HCT116 (cell line): ENCODE measurements at regions not wholly inside any gene's neighbourhood (a gene's known extent, or its start where the extent isn't known, plus 50 kb on each side); places are given as distances from the start of the nearest gene placed in this dataset.

Experiments used
- ATAC-seq: fragments of 200-7000 bp; cut with Tn5 transposase; 2 replicates; pipeline ENCODE4 v1.9.1; 2020; ENCODE audit warnings: mild to moderate bottlenecking, moderate library complexity
- BruUV-seq: library from RNA; stranded (reverse); fragments of 400-500 nt; replicated peaks from 2 replicates; lab custom pipeline; 2021; lab: Mats Ljungman, UMichigan
- CTCF ChIA-PET: fragments of 300-600 bp; sonication (Branson Sonifier 250); formaldehyde crosslinking; loops from one replicate; lab custom pipeline; 2021; ENCODE audit warnings: antibody characterized with exemption; lab: Charles Lee
- POLR2A ChIA-PET: fragments of 300-600, 350-600 bp; sonication (Branson Sonifier 250); formaldehyde crosslinking; loops from one replicate; lab custom pipeline; 2021; ENCODE audit warnings: antibody characterized with exemption; lab: Charles Lee
- RAD21 ChIA-PET, 2 experiments: fragments of 300-600 bp; sonication (Branson Sonifier 250); formaldehyde crosslinking; loops; one replicate each; lab custom pipeline; 2023; ENCODE audit warnings: low total read pairs in 2 of 2; ENCODE audit not compliant: uncharacterized antibody in 2 of 2, unreplicated experiment in 2 of 2, low non-redundant PET in 1 of 2; lab: Charles Lee
- DNase-seq: peaks from one replicate; pipeline ENCODE4 v3.0.0-alpha.2; 2010; ENCODE audit warnings: low read depth, low spot score
- H2AFZ ChIP-seq: fragments of 200-600 bp; shearing (Covaris generic), sonication (generic); 2 replicates; pipeline ENCODE4 v1.6.1; 2017; ENCODE audit warnings: low read depth, mixed run types, mixed read lengths, antibody characterized with exemption, low read length; ENCODE audit not compliant: poor library complexity, severe bottlenecking
- H3K27ac ChIP-seq: 2 replicates; pipeline ENCODE4 v1.5.1; 2012; ENCODE audit warnings: low read depth, low read length
- H3K27me3 ChIP-seq: fragments of 200-600 bp; sonication (generic); 2 replicates; pipeline ENCODE4 v1.6.1; 2016; ENCODE audit warnings: mixed run types, low read length, mixed read lengths; ENCODE audit not compliant: insufficient read depth
- H3K36me3 ChIP-seq, 2 experiments: fragments of 200-500 bp in 1 of 2; fragments of 200-600 bp in 1 of 2; sonication (Bioruptor generic) in 1 of 2; sonication (generic) in 1 of 2; 2 replicates each; pipeline versions ENCODE4 v1.5.1 to v1.6.1; 2014 to 2016; ENCODE audit warnings: low read length in 2 of 2, inconsistent platforms in 1 of 2, mixed read lengths in 1 of 2, mixed run types in 1 of 2; ENCODE audit not compliant: insufficient read depth in 2 of 2, control insufficient read depth in 1 of 2
- H3K4me1 ChIP-seq, 2 experiments: fragments of 200-600 bp in 1 of 2; sonication (generic) in 1 of 2; 2 replicates each; pipeline versions ENCODE4 v1.5.1 to v1.6.1; 2012 to 2017; ENCODE audit warnings: low read length in 2 of 2, inconsistent platforms in 1 of 2, mild to moderate bottlenecking in 1 of 2, mixed read lengths in 1 of 2, mixed run types in 1 of 2, moderate library complexity in 1 of 2; ENCODE audit not compliant: insufficient read depth in 2 of 2, control insufficient read depth in 1 of 2
- H3K4me2 ChIP-seq: fragments of 200-600 bp; sonication (generic); 2 replicates; pipeline ENCODE4 v1.6.1; 2017; ENCODE audit warnings: mixed run types, low read length, mixed read lengths
- H3K4me3 ChIP-seq, 2 experiments: fragments of 200-600 bp in 1 of 2; sonication (generic) in 1 of 2; replicated peaks in 1 of 2; 2 replicates each; pipeline ENCODE4 v1.5.1; 2011 to 2016; ENCODE audit warnings: low read length in 2 of 2, control low read depth in 1 of 2, low read depth in 1 of 2, mild to moderate bottlenecking in 1 of 2, mixed read lengths in 1 of 2, mixed run types in 1 of 2
- H3K79me2 ChIP-seq: fragments of 200-600 bp; sonication (generic); 2 replicates; pipeline ENCODE4 v1.6.1; 2017; ENCODE audit warnings: mild to moderate bottlenecking, mixed run types, low read length, moderate library complexity, mixed read lengths; ENCODE audit not compliant: insufficient read depth
- H3K9ac ChIP-seq: fragments of 200-600 bp; sonication (generic); 2 replicates; pipeline ENCODE4 v1.6.1; 2016; ENCODE audit warnings: low read length, mixed read lengths
- H3K9me2 ChIP-seq: fragments of 200-600 bp; sonication (generic), shearing (Covaris generic); 2 replicates; pipeline ENCODE4 v1.6.1; 2017; ENCODE audit warnings: mixed run types, mild to moderate bottlenecking, moderate library complexity; ENCODE audit not compliant: insufficient read depth
- H3K9me3 ChIP-seq, 2 experiments: fragments of 200-500 bp in 1 of 2; fragments of 200-600 bp in 1 of 2; sonication (Bioruptor generic) in 1 of 2; sonication (generic) in 1 of 2; 2 replicates each; pipeline ENCODE4 v1.6.1; 2014 to 2017; ENCODE audit warnings: low read length in 2 of 2, mixed read lengths in 2 of 2, inconsistent platforms in 1 of 2, low read depth in 1 of 2, mild to moderate bottlenecking in 1 of 2, mixed run types in 1 of 2, moderate library complexity in 1 of 2; ENCODE audit not compliant: control insufficient read depth in 1 of 2, insufficient read depth in 1 of 2
- H4K20me1 ChIP-seq: fragments of 200-600 bp; sonication (generic), shearing (Covaris generic); 2 replicates; pipeline ENCODE4 v1.6.1; 2017; ENCODE audit warnings: mixed run types, mild to moderate bottlenecking, moderate library complexity; ENCODE audit not compliant: insufficient read depth
- CBX3 ChIP-seq: IDR thresholded peaks from 2 replicates; pipeline ENCODE4 v1.6.1; 2012; ENCODE audit warnings: low read depth
- CEBPB ChIP-seq: IDR thresholded peaks from 2 replicates; pipeline ENCODE4 v1.6.1; 2012; ENCODE audit warnings: low read depth
- EGR1 ChIP-seq: IDR thresholded peaks from 2 replicates; pipeline ENCODE4 v1.6.1; 2012; ENCODE audit warnings: low read depth
- ELF1 ChIP-seq: IDR thresholded peaks from 2 replicates; pipeline ENCODE4 v1.6.1; 2012; ENCODE audit warnings: low read depth, borderline replicate concordance
- EZH2 ChIP-seq: fragments of 200-600 bp; sonication (generic); IDR thresholded peaks from 2 replicates; pipeline ENCODE4 v1.6.1; 2017; ENCODE audit warnings: antibody characterized with exemption, mixed run types
- EZH2phosphoT487 ChIP-seq: fragments of 200-600 bp; IDR thresholded peaks from 2 replicates; pipeline ENCODE4 v1.6.1; 2018; ENCODE audit warnings: antibody characterized with exemption, borderline replicate concordance
- FOSL1 ChIP-seq: IDR thresholded peaks from 2 replicates; pipeline ENCODE4 v1.6.1; 2012; ENCODE audit warnings: low read depth
- JUND ChIP-seq: IDR thresholded peaks from 2 replicates; pipeline ENCODE4 v1.6.1; 2012
- MAX ChIP-seq: IDR thresholded peaks from 2 replicates; pipeline ENCODE4 v1.6.1; 2012
- POLR2A ChIP-seq: IDR thresholded peaks from 2 replicates; pipeline ENCODE4 v1.7.0; 2011; ENCODE audit warnings: borderline replicate concordance; ENCODE audit not compliant: insufficient read depth, insufficient read length; ENCODE audit errors: extremely low read depth
- POLR2AphosphoS5 ChIP-seq: IDR thresholded peaks from 2 replicates; pipeline ENCODE4 v1.6.1; 2011; ENCODE audit warnings: mild to moderate bottlenecking, low read depth, low read length, moderate library complexity
- RAD21 ChIP-seq: IDR thresholded peaks from 2 replicates; pipeline ENCODE4 v1.6.1; 2012; ENCODE audit warnings: low read depth, mild to moderate bottlenecking
- SIN3A ChIP-seq: IDR thresholded peaks from 2 replicates; pipeline ENCODE4 v1.6.1; 2012; ENCODE audit warnings: low read depth
- SP1 ChIP-seq: IDR thresholded peaks from 2 replicates; pipeline ENCODE4 v1.6.1; 2012; ENCODE audit warnings: low read depth
- SRF ChIP-seq: IDR thresholded peaks from 2 replicates; pipeline ENCODE4 v1.6.1; 2012; ENCODE audit warnings: low read depth
- TCF7L2 ChIP-seq: IDR thresholded peaks from 2 replicates; pipeline ENCODE4 v1.7.0; 2011; ENCODE audit warnings: borderline replicate concordance, inconsistent platforms; ENCODE audit not compliant: insufficient read depth, insufficient read length; ENCODE audit errors: extremely low read depth
- ZBTB33 ChIP-seq: IDR thresholded peaks from 2 replicates; pipeline ENCODE4 v1.6.1; 2011; ENCODE audit warnings: mild to moderate bottlenecking, low read length, moderate library complexity; ENCODE audit not compliant: insufficient replicate concordance; ENCODE audit errors: extremely low read depth
- ZFX ChIP-seq: fragments of 450-650 bp; IDR thresholded peaks from 2 replicates; pipeline ENCODE4 v1.6.1; 2017
- ZNF274 ChIP-seq: fragments of 200-500 bp; sonication (Bioruptor generic); IDR thresholded peaks from 2 replicates; pipeline ENCODE4 v1.6.1; 2014; ENCODE audit warnings: mild to moderate bottlenecking, low read depth, low read length, inconsistent platforms
- intact Hi-C: fragments of 100-400 bp; cut with micrococcal nuclease; formaldehyde crosslinking; loops from 2 replicates; pipeline ENCODE4 v1.10.0; 2022
- TF ChIP-seq, protein P1 (sequence below): IDR thresholded peaks from 2 replicates; pipeline ENCODE4 v1.6.1; 2012

GRCh38 chr10:131398166-131398565, 86.6 kb upstream of the TCERG1L start:
- CTCF ChIA-PET: no interaction called here
- BruUV-seq: no TSS peak
- no peak for TF ChIP-seq CEBPB
- no peak for TF ChIP-seq JUND
- TF ChIP-seq, protein P1, sequence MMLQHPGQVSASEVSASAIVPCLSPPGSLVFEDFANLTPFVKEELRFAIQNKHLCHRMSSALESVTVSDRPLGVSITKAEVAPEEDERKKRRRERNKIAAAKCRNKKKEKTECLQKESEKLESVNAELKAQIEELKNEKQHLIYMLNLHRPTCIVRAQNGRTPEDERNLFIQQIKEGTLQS: no peak
- TF ChIP-seq SIN3A: no peak
- TF ChIP-seq EZH2phosphoT487: no peak
- TF ChIP-seq SRF: no peak
- no peak for TF ChIP-seq EZH2
- TF ChIP-seq POLR2AphosphoS5: no peak
- TF ChIP-seq FOSL1: no peak
- no peak for TF ChIP-seq POLR2A
- TF ChIP-seq ZNF274: no peak
- no peak for TF ChIP-seq RAD21
- TF ChIP-seq SP1: no peak
- no peak for TF ChIP-seq TCF7L2
- TF ChIP-seq ZBTB33: no peak
- TF ChIP-seq MAX: no peak
- TF ChIP-seq EGR1: no peak
- no peak for TF ChIP-seq ZFX
- no peak for TF ChIP-seq ELF1
- no peak for TF ChIP-seq CBX3

More at GRCh38 chr10:131398166-131398565, 86.6 kb upstream of the TCERG1L start:
- H4K20me1 ChIP-seq: no peaks in the 10 kb centered on the region
- H3K4me3 ChIP-seq: no peak overlapping the region
- no peak overlapping the region for H3K4me2 ChIP-seq
- no peaks in the 10 kb centered on the region for H3K4me1 ChIP-seq
- no peaks in the 10 kb centered on the region for H3K9me3 ChIP-seq
- ChIA-PET RAD21 (no interaction called here), POLR2A (no interaction called here)
- intact Hi-C loops: no loop called here
- DNase-seq: no peak
- H3K79me2 ChIP-seq: no peaks in the 10 kb centered on the region
- H3K36me3 ChIP-seq: no peaks in the 10 kb centered on the region
- H2AFZ ChIP-seq: no peak overlapping the region
- H3K27ac ChIP-seq: no peak overlapping the region
- no peak overlapping the region for H3K9ac ChIP-seq
- H3K9me2 ChIP-seq: no peaks in the 10 kb centered on the region
- H3K27me3 ChIP-seq: no peaks in the 10 kb centered on the region
- ATAC-seq: no peak
